Epithelial cell of esophagus (primary cell): ENCODE measurements at regions not wholly inside any gene's neighbourhood (a gene's known extent, or its start where the extent isn't known, plus 50 kb on each side); places are given as distances from the start of the nearest gene placed in this dataset.
"Not testable (repeated sequence)": the region's sequence is repeated elsewhere in the genome, so short reads cannot be mapped to it uniquely, and the experiment has no call there.

Experiments used
- DNase-seq: peaks from one replicate; pipeline ENCODE4 v3.0.0; 2010; ENCODE audit warnings: low read depth
- H3K4me3 ChIP-seq: 2 replicates; pipeline ENCODE4 v1.5.1; 2011; ENCODE audit warnings: mild to moderate bottlenecking, low read length, control low read depth
- CTCF ChIP-seq: IDR thresholded peaks from 2 replicates; pipeline ENCODE4 v1.5.1; 2011; ENCODE audit warnings: low read depth, mild to moderate bottlenecking, low read length, control low read depth, inconsistent platforms; ENCODE audit not compliant: insufficient read depth; ENCODE audit errors: missing control alignments

GRCh38 chr7:3117488-3118231, 74.0 kb upstream of the CARD11 start:
- no peak for DNase-seq
- no peak for TF ChIP-seq CTCF
- H3K4me3 ChIP-seq: no peak overlapping the region

- not testable (repeated sequence) for H3K4me3 ChIP-seq, DNase-seq
These were observed 75.8 kb upstream of the CARD11 start for GRCh38 chr7:3119352-3119927.

- TF ChIP-seq CTCF: no peak
- DNase-seq: no peak
- H3K4me3 ChIP-seq: no peak overlapping the region
These were observed 76.3 kb upstream of the CARD11 start for GRCh38 chr7:3119963-3120362.

- DNase-seq: no peak
- TF ChIP-seq CTCF: no peak
- H3K4me3 ChIP-seq: no peak overlapping the region
These were observed 76.8 kb upstream of the CARD11 start for GRCh38 chr7:3120513-3120912.

GRCh38 chr7:3128857-3129490, 85.3 kb upstream of the CARD11 start:
- TF ChIP-seq CTCF: no peak
- no peak overlapping the region for H3K4me3 ChIP-seq
- no peak for DNase-seq

GRCh38 chr7:3133811-3134385, 90.2 kb upstream of the CARD11 start:
- TF ChIP-seq CTCF: no peak
- no peak for DNase-seq

GRCh38 chr7:3134745-3135144, 91.1 kb upstream of the CARD11 start:
- TF ChIP-seq CTCF: no peak
- DNase-seq: no peak
- no peak overlapping the region for H3K4me3 ChIP-seq

More at GRCh38 chr7:3133811-3134385, 90.2 kb upstream of the CARD11 start:
- H3K4me3 ChIP-seq: no peak overlapping the region
